ENCODE measurements at regions not wholly inside any gene's neighbourhood (a gene's known extent, or its start where the extent isn't known, plus 50 kb on each side); places are given as distances from the start of the nearest gene placed in this dataset.

GRCh38 chr2:129587426-129588064, 391.9 kb upstream of the RAB6C start (continued):
- peak; percentile 66 for TF ChIP-seq CTCF (IDR thresholded peaks at IDR 0.05)
- TF ChIP-seq TEAD4 (CRISPR knock-in tag; IDR thresholded peaks at IDR 0.05): peak; percentile 76; the same call in 1 of the 2 replicates
- no peak for TF ChIP-seq ZNF263 (CRISPR knock-in tag; IDR thresholded peaks at IDR 0.05; ENCODE audit: low read depth)
- TF ChIP-seq RELA (CRISPR knock-in tag; IDR thresholded peaks at IDR 0.05; ENCODE audit: borderline replicate concordance): peak; percentile 83; the same call in 1 of the 2 replicates
- TF ChIP-seq ZBTB21 (CRISPR knock-in tag; IDR thresholded peaks at IDR 0.05; ENCODE audit: borderline replicate concordance): peak; percentile 97
- TF ChIP-seq GABPB1 (CRISPR knock-in tag; IDR thresholded peaks at IDR 0.05): no peak
- no peak for TF ChIP-seq GRHL2 (CRISPR knock-in tag; IDR thresholded peaks at IDR 0.05; ENCODE audit: insufficient replicate concordance, severe bottlenecking)
- TF ChIP-seq IRF1 (CRISPR knock-in tag; IDR thresholded peaks at IDR 0.05): peak; percentile 92
- no peak for TF ChIP-seq NR1H2 (CRISPR knock-in tag; IDR thresholded peaks at IDR 0.05)
- TF ChIP-seq ATF2 (CRISPR knock-in tag; IDR thresholded peaks at IDR 0.05; ENCODE audit: borderline replicate concordance, low read depth): peak; percentile 37; the same call in 1 of the 2 replicates
- TF ChIP-seq ATF3 (CRISPR knock-in tag; conservative IDR thresholded peaks at IDR 0.05): 0 out of 2 replicates have a peak, but pooled peaks have one; percentile 33
- TF ChIP-seq E2F5 (CRISPR knock-in tag; IDR thresholded peaks at IDR 0.05): peak; percentile 75; the same call in 1 of the 2 replicates
- no peak for TF ChIP-seq OVOL2 (CRISPR knock-in tag; IDR thresholded peaks at IDR 0.05; ENCODE audit: borderline replicate concordance)
- 0 out of 2 replicates have a peak, but pooled peaks have one; percentile 76 for TF ChIP-seq STAT6 (CRISPR knock-in tag; conservative IDR thresholded peaks at IDR 0.05; ENCODE audit: low read depth)
- peak; percentile 38 for TF ChIP-seq USF2 (CRISPR knock-in tag; IDR thresholded peaks at IDR 0.05)
- no peak for TF ChIP-seq ZNF425 (CRISPR knock-in tag; conservative IDR thresholded peaks at IDR 0.05)
- peak; percentile 84; the same call in 1 of the 2 replicates for TF ChIP-seq SMAD3 (CRISPR knock-in tag; IDR thresholded peaks at IDR 0.05; ENCODE audit: borderline replicate concordance)
- TF ChIP-seq E2F1 (CRISPR knock-in tag; IDR thresholded peaks at IDR 0.05): peak; percentile 93
- no peak for TF ChIP-seq ERG (CRISPR knock-in tag; IDR thresholded peaks at IDR 0.05)
